NCI-H2107 treated with DMSO at 0.1 percent for 48 hours (cell line): ENCODE measurements at regions not wholly inside any gene's neighbourhood (a gene's known extent, or its start where the extent isn't known, plus 50 kb on each side); places are given as distances from the start of the nearest gene placed in this dataset.

Source experiments
- DNase-seq: peaks from one replicate; lab custom pipeline; 2025; ENCODE audit not compliant: unreplicated experiment; lab: John Stamatoyannopoulos, UW

GRCh38 chr3:46146548-46146947 lies 61.6 kb downstream of the CCR1 start:
- no peak for DNase-seq

- no peak for DNase-seq
These were observed 62.1 kb downstream of the CCR1 start for GRCh38 chr3:46146021-46146420.

DNA sequence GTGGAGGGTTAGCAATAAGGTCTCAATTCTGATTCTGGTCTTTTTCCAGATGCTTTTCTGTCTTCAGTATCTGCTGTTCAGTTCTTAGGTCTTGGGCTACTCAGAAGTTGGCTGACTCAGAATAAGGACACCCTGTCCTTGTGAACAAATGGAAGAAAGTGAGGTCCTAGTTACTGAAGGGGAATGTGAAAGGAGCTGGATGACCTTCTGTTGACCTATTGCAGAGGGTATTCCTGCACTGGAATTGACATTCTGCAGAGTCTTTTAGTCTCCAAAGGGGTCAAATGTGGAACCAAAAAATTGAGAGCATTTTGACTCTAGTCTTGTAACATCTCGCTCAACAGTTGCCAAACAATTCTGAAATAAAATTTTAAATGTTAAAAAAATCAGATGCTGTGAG lies 63.0 kb downstream of the CCR1 start:
- DNase-seq = no peak

- DNase-seq = no peak
These were observed 64.1 kb downstream of the CCR1 start for GRCh38 chr3:46143951-46144473.

DNA sequence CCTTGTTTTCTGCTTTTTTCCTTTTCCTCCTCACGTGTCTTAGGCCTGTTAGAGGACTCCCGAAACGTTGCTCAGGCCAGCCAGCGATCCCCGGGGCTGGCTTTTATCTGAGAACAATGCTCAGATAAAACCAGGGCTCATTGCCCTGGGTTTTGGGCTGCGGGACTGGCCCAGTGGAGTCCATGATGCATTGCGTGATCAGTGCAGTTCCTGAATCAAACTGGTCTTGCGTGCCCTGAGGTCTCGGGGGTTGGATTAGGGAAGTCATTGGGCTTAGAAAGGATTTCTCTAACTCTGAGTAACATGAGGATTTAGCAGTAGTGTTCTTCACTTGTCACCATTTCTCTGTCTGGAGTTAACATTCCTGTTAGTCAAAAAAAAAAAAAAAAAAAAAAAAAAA lies 66.3 kb downstream of the CCR1 start:
- no peak for DNase-seq

GRCh38 chr3:46138581-46138980 lies 69.5 kb downstream of the CCR1 start:
- no peak for DNase-seq

GRCh38 chr3:46135475-46135874 lies 72.6 kb downstream of the CCR1 start:
- no peak for DNase-seq

DNA sequence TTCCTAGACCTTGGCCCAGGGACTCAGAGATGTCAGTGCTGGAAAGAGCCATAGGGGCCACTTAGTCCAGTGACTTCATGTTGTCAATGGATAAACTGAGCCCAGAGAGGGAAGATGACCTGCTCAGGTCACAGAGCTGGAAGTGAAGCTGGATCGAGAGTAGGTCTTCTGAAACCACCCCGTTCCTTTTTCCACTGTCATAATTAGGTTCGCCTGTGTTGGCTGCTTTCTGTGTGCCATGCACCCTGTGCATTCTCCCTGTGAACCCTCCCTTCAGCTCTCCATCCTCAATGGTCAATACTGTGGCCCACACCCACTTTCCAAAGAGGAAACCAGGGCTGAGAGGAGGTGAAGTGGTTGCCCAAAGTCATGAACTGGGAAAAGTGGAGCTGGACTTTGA lies 74.8 kb downstream of the CCR1 start:
- DNase-seq = no peak

- no peak for DNase-seq
These were observed 75.5 kb downstream of the CCR1 start for GRCh38 chr3:46132565-46132964.

- no peak for DNase-seq
These were observed 76.1 kb downstream of the CCR1 start for GRCh38 chr3:46131884-46132450.

GRCh38 chr3:46130631-46131310 lies 77.3 kb downstream of the CCR1 start:
- DNase-seq = no peak

- DNase-seq = no peak
These were observed 78.4 kb downstream of the CCR1 start for GRCh38 chr3:46129588-46130272.

DNA sequence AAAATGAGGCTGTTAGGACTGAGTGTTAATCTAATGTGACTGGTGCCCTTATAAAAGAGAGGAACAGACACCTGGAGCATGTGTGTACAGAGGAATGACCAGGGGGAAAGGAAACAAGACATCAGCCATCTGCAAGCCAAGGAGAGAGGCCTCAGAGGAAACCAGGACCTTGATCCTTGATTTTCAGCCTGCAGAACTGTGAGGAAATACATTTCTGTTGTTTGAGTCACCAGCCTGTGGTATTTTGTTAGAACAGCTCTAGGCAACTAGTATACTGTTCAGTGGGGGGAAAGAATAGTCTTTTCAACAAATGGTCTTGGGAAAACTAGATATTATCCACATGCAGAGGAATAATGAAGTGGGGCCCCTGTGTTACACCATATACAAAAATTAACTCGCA lies 80.6 kb downstream of the CCR1 start:
- DNase-seq = no peak

- no peak for DNase-seq
These were observed 83.6 kb downstream of the CCR1 start for GRCh38 chr3:46124216-46125177.

GRCh38 chr3:46123646-46124045 lies 84.5 kb downstream of the CCR1 start:
- no peak for DNase-seq

DNA sequence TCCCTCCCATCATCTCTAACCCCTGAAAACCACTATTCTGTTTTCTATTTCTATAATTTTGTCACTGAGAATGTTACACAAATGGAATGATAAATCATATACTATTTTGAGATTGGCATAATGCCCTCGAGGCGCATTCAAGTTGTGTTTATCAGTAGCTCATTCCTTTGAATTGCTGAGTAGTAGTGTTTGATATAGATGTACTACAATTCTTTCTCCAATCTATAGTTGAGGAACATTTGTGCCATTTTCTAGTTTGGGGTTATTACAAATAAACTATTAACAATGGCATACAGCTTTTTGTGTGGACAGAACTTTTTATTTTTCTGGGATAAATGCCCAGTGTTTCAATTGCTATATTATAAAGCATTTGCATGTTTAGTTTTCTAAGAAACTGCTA lies 86.0 kb downstream of the CCR1 start:
- DNase-seq = no peak

- DNase-seq = no peak
These were observed 87.1 kb downstream of the CCR1 start for GRCh38 chr3:46120983-46121382.

- DNase-seq = no peak
These were observed 88.2 kb downstream of the CCR1 start for GRCh38 chr3:46119709-46120498.

- DNase-seq = no peak
These were observed 88.9 kb downstream of the CCR1 start for GRCh38 chr3:46119253-46119652.

DNA sequence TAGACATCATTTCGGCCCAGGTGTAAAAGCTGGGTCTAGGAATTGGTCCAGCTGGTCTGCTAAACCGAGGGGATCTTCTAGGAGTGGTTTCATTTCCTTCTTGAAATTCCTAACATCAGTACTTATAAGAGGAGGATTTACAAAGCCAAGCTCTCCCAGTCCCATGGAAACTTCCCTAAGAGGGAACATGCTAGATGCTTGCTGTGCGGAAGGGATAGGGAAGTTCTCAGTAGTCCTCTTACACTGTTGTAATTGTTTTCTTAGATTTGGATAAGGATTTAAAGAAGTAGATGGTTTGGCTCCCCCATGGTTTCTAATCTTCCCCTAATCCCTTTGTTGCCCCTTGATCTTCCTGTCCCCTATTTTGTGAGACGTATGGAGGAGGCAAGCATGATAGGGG lies 89.7 kb upstream of the XCR1 start:
- DNase-seq = no peak
